IPS DF 4.7 (cell line): ENCODE measurements at regions not wholly inside any gene's neighbourhood (a gene's known extent, or its start where the extent isn't known, plus 50 kb on each side); places are given as distances from the start of the nearest gene placed in this dataset.
"Not testable (repeated sequence)": the region's sequence is repeated elsewhere in the genome, so short reads cannot be mapped to it uniquely, and the experiment has no call there.

Experiments
- DNase-seq: peaks from one replicate; pipeline ENCODE4 v3.0.0-alpha.2; 2013; ENCODE audit warnings: low spot score; ENCODE audit errors: extremely low read depth

DNA sequence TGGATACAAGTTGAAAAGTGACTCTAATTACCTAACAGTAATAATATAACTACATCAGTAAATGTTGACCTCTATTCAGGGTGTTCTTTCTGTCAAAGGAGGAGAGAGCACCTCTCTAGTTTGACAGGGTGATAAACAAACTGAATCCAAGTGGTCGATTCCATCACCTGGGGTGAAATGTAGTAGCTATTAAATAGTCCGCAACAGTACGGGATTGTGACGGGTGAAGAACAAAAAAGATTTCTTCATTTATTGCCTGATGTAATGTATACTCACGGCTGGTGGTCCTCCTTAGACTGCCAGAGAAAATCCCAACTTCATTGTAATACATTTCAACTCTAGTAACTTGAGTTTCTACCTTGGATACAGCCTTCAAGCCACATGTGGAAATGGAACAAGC, 292.5 kb upstream of the CELF2 start:
- no peak for DNase-seq

DNA sequence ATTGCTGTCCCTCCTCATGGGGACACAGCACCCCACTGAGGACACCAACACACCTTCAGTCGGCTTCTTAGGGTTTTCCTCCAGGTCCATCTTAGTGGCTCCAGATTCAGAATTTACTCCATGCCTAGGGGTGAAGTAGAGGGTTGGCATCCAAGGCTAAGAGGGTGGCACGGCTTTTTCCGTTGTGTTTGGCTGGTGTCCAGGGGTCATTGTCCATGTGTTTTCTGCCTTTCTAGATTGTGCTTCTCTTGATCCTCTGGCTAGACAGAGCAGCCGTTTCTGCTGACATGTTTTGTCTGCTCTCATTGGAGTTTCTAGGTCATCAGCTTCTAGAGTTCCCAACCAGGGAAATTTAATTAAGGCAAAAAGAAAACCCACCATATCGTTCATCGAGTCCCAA, 291.6 kb upstream of the CELF2 start:
- DNase-seq: no peak

DNA sequence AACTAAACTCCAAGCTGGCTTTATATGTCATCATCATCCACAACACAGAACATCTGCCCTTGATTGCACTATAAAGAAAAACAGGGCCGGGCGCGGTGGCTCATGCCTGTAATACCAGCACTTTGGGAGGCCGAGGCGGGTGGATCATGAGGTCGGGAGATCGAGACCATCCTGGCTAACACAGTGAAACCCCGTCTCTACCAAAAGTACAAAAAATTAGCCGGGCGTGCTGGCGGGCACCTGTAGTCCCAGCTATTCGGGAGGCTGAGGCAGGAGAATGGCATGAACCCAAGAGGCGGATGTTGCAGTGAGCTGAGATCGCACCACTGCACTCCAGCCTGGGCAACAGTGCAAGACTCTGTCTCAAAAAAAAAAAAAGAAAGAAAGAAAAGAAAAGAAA, 290.3 kb upstream of the CELF2 start:
- DNase-seq: not testable (repeated sequence)

DNA sequence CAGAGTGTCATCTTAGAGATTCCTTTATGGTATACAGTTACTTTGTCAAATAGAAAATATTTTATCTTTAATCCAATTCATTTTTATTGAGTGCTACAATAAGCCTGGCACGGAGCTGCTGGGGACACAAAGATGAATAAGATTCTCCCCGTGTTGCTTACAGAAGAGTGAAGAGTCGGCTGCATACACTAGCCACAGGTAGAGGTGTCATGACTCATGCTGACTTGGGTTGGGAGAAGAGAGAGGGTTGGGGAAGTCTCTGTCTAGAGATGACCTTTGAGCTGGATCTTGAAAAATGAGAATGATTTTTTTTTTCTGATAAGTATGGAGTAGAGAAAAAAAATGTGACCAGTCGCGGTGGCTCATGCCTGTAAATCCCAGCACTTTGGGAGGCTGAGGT, 289.9 kb upstream of the CELF2 start:
- no peak for DNase-seq

DNA sequence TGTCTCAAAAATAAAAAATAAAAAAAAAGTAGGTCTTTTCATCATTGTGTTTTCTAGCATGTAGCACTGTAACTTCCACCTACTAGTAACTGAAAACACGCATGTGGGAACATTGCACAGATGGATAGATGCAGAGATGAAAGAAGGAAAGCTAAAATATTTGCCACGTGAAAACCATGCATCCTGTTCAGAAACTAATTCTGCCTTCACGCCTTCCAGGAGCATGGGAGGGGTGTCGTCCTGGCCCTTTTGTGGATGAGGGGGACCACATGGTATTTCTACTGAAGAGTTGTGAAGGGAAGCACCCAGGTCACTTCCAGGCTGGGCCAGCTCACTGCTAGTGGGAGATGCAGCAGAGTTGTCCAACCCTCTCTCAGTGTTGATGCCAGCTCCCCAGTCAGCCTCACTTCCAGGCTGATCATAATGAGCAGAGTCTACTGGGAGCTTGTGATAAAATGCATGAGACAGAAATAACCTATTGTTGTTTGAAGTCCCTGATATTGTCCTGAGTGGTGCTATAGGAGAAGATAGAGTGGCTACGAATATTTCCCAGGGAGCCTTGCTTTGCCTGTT, 287.1 kb upstream of the CELF2 start:
- no peak for DNase-seq

- DNase-seq: no peak
Measured at GRCh38 chr10:10731366-10731765, 286.3 kb upstream of the CELF2 start.

GRCh38 chr10:10734356-10735064, 283.2 kb upstream of the CELF2 start:
- DNase-seq: no peak

GRCh38 chr10:10745291-10745690, 272.4 kb upstream of the CELF2 start:
- DNase-seq: no peak

GRCh38 chr10:10755490-10755889, 262.2 kb upstream of the CELF2 start:
- DNase-seq: no peak

DNA sequence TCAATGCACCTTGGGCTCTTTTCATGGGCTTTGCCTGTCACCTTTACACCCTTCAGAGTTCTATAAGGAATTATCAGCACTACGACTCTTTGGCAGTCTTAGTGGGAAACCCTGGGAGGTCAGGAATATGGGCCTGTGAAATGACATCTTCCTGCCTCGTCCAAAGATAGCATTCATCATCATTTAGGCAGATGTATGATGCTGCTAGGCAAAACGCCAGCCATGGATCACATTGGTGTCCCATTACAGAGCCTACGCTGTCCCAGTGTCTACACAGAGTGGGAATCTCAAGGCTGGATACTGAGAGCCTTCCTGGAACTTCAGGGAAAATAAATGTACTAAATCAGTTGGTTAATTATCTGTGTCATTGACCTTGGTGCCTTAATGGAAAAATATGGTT, 259.4 kb upstream of the CELF2 start:
- no peak for DNase-seq

GRCh38 chr10:10759806-10760205, 257.9 kb upstream of the CELF2 start:
- not testable (repeated sequence) for DNase-seq

DNA sequence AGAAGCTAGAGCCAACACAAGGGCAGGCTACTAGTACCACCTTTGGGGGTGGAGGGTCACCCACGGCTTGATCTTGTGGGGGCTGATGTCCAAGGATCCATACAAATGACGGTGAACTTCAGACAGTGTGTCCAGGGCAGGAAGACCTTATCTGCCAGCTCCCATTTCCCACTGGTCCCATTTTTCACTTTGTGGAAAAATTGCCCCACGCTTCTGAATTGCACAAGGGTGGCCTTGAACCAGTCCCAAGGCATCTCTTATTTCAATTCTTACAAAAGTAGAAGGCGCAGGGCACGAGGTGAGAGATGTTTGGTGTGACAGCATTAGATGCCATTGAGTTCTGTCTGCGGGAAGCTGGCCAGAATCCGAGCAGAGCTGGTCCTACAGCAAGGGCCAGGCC, 252.7 kb upstream of the CELF2 start:
- DNase-seq: no peak

DNA sequence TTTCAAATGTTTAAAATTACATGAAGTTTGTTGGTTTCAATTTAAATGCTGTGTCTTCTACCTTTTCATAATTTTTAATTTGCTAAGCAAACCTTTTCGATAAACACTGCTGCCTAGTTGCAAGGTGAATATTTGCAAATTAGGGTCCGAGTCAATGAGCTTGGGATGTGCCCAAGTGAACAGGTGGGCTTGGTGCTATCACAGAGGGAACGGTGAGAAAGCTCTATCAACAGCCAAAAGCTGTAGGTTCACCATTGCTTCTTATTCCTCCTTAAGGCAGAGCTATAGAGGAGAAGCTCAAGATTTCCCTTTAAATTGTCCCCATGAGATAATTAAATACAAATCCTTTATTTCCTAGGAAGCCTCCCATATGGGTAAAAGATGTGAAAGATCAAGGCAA, 245.3 kb upstream of the CELF2 start:
- DNase-seq: no peak

GRCh38 chr10:10772874-10773508, 244.7 kb upstream of the CELF2 start:
- no peak for DNase-seq

- no peak for DNase-seq
Measured at GRCh38 chr10:10774416-10774815, 243.3 kb upstream of the CELF2 start.

GRCh38 chr10:10776363-10776762, 241.3 kb upstream of the CELF2 start:
- no peak for DNase-seq

DNA sequence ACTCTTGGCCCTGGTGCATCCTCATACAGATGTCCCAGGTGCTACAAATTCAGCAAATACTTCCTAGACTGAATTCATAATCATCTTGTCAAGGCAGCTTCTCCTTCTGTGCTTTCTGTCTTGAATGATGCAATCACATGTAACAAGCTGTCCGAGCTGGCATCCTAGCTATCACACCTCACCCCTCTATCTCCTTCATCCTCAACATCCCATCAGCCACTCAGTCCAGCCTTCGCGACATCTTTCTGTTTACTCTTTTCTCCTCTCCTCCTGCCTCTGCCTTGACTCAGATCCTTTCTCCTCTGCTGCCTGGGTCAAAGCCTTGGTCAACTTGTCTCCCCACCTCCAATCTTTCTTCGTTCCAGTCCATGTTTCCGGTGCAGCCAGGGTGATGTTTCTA, 240.4 kb upstream of the CELF2 start:
- no peak for DNase-seq

- no peak for DNase-seq
Measured at GRCh38 chr10:10777723-10778122, 239.9 kb upstream of the CELF2 start.

- DNase-seq: no peak
Measured at GRCh38 chr10:10778959-10779358, 238.7 kb upstream of the CELF2 start.

- no peak for DNase-seq
Measured at GRCh38 chr10:10779511-10779910, 238.2 kb upstream of the CELF2 start.

DNA sequence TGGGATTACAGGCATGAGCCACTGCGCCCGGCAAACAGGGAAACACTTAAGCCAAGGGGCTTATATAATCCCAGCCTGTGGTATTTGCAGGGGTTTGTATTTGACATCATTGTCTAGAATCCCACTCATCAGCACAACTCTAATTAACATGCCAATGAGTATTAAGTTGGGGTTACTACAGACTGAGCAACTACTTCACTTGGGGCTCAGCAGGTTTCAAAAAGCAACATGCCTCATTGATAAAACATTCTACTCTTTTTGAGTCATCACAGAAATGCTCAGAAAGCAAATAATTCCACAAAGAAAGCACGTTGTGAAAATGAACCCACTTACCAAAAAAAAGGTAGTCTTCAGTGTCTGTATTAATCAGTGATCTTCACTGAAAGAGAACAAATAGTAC, 236.9 kb upstream of the CELF2 start:
- no peak for DNase-seq

DNA sequence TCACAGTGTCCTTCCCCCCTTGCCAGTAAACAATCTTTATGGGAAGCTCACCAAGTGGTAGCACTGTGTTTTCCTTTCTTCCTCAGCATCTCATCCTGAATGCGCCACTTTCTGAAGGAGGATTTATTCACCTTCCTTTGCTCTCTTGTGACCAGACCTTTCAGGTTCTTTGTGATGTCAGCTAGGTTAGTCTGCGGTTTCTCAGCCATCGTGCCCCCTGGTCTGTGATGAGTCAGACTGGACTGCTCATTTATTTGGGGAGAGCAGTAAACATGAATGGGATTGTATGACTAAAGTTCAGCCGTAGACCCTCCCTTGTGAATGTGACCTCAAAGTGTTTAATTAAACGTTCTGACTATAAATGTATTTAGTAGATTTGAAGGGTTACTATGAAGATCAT, 235.1 kb upstream of the CELF2 start:
- no peak for DNase-seq

- no peak for DNase-seq
Measured at GRCh38 chr10:10785627-10786026, 232.0 kb upstream of the CELF2 start.
